Muscle of leg (tissue), 3 donors: ENCODE measurements at regions not wholly inside any gene's neighbourhood (a gene's known extent, or its start where the extent isn't known, plus 50 kb on each side); places are given as distances from the start of the nearest gene placed in this dataset.

Source experiments
- DNase-seq: peaks from one replicate; pipeline ENCODE4 v3.0.0; 2013
- H3K27ac ChIP-seq: one replicate; pipeline ENCODE4 v1.5.1; 2013; ENCODE audit warnings: mild to moderate bottlenecking, low read length, control low read depth
- H3K27me3 ChIP-seq: one replicate; pipeline ENCODE4 v1.6.1; 2013; ENCODE audit warnings: low read length; ENCODE audit not compliant: control insufficient read depth, insufficient read depth
- H3K36me3 ChIP-seq: one replicate; pipeline ENCODE4 v1.6.1; 2013; ENCODE audit warnings: low read length; ENCODE audit not compliant: control insufficient read depth, insufficient read depth
- H3K4me1 ChIP-seq: one replicate; pipeline ENCODE4 v1.6.1; 2013; ENCODE audit warnings: low read length; ENCODE audit not compliant: control insufficient read depth, insufficient read depth
- H3K4me3 ChIP-seq: one replicate; pipeline ENCODE4 v1.5.1; 2013; ENCODE audit warnings: low read length, control low read depth
- H3K9me3 ChIP-seq: replicated peaks from 2 replicates; pipeline ENCODE4 v1.6.1; 2013; ENCODE audit warnings: low read depth, low read length; ENCODE audit not compliant: control insufficient read depth
- WGBS: methylation state at CpG from one replicate; pipeline ENCODE4 v1.1.5; 2013; ENCODE audit warnings: missing lambda C conversion rate; ENCODE audit not compliant: insufficient coverage; 5-methylcytosine and 5-hydroxymethylcytosine counted together

DNA sequence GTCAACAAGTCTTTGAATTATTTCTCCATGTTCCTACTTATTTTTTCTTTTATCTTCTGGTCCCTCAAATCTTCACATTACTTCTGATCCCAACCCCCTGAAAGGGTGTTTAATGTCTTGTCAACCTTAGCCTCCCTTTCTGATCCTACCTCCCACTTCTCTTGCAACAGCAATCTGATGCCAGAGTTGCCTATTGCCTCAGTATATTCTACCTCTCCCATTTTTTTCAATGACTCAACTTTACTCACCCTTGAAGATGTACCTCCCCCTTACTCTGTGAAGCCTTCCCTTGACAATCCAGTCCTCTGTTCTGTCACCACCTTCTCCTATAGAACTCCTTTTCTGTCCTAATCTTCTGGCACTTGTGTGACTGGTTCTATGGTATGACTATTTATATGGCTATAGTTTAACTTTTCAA is 99.5 kb upstream of the CD55 start:
- Histone ChIP-seq H3K4me3 (no peak overlapping the region), H3K36me3 (no peaks in the 10 kb centered on the region), H3K9me3 (no peaks in the 10 kb centered on the region), H3K27me3 (no peaks in the 10 kb centered on the region), H3K27ac (no peak overlapping the region), H3K4me1 (peaks cover 5% of the 10 kb centered on the region)
- no peak for DNase-seq

DNA sequence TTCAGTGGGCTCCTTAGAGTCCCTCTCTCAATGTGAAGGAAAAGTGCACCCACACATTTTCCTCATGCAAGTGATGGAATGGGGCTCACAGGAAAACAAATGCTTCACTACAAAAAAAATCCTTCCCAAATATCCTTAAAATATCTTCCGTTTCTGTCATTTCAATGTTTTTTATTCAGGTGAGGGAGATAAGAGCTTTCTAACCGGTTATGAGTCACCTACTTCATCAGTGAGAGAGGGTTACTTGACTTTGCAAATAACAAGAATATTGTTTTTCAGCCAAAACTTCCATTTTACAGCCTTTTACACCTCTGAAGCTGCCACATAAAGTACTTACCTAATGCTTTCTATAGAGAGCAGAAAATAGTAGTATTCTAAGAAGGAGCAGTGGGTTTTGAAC is 98.3 kb upstream of the CD55 start:
- Histone ChIP-seq H3K27ac (no peak overlapping the region), H3K4me1 (peaks cover 5% of the 10 kb centered on the region), H3K27me3 (no peaks in the 10 kb centered on the region), H3K4me3 (no peak overlapping the region), H3K36me3 (no peaks in the 10 kb centered on the region), H3K9me3 (no peaks in the 10 kb centered on the region)
- DNase-seq, result no peak
- no CpG with 5 or more reads among the region's 2 CpGs for WGBS

DNA sequence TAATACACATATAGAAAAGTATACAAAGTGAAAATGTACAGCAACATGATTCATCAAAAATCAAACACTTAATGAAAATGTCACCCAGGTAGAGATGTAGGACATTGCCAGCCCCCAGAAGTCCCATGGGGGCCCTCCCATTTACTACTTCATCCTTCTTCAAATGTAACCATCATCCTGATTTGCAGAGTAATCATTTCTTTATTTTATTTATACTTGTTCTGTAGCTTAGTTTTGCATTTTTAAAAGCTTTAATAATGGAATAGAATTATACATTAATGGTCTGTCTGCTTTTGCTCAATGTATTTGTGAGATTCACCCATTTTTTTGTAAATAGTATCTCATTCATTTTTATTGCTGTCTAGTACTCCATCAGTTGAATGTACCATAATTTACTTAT is 96.8 kb upstream of the CD55 start:
- Histone ChIP-seq H3K36me3 (no peaks in the 10 kb centered on the region), H3K4me3 (no peak overlapping the region), H3K27ac (no peak overlapping the region), H3K27me3 (no peaks in the 10 kb centered on the region), H3K9me3 (no peaks in the 10 kb centered on the region), H3K4me1 (no peaks in the 10 kb centered on the region)
- no peak for DNase-seq

DNA sequence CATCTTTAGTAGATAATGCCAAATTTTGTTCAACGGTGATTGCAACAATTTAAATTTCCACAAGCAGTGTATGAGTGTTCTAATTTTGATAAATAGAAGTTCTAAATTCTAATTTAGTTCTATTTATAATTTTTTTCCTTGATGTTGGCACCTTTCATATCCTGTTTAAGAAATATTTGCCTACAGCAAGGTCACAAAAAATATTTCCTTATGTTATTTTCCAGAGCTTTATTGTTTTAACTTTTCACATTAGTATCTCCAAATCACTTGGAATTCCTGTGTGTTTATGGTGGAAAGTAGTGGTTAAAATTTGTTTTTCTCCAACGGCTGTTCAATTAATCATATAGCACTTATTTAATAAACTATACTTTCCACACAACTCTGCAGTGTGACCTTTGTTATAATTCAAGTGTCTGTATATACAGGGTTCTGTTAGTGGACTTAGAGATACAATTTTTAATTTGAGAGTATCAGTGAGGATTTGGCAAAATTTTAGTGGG is 94.3 kb upstream of the CD55 start:
- no peak overlapping the region for H3K4me3 ChIP-seq
- H3K9me3 ChIP-seq, result no peaks in the 10 kb centered on the region
- WGBS, result no CpG with 5 or more reads among the region's 2 CpGs
- no peaks in the 10 kb centered on the region for H3K4me1 ChIP-seq
- DNase-seq, result no peak
- no peak overlapping the region for H3K27ac ChIP-seq
- H3K36me3 ChIP-seq, result no peaks in the 10 kb centered on the region
- no peaks in the 10 kb centered on the region for H3K27me3 ChIP-seq

DNA sequence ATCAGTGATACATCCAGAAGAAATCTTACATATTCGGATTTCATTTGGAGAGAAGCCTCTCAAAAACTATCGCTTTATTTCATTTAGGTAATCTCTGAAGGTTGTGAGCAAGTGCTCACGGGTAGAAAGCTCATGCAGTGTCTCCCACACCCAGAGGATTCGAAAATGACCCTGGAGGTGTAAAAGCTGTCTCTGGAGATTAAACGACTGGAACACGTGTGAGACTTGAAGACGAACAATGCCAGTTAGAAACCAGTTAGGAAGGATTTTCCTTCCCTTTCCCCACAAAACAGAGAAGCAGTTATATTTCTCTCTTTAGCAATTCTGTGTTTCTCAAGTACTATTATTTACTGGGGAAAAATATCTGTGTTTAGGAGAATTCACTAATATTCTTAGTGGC is 92.5 kb upstream of the CD55 start:
- DNase-seq, result no peak
- Histone ChIP-seq H3K27me3 (no peaks in the 10 kb centered on the region), H3K36me3 (no peaks in the 10 kb centered on the region), H3K4me3 (no peak overlapping the region), H3K9me3 (no peaks in the 10 kb centered on the region), H3K27ac (no peak overlapping the region), H3K4me1 (no peaks in the 10 kb centered on the region)
- WGBS, result 76% methylated on average over 5 of the region's 7 CpGs

DNA sequence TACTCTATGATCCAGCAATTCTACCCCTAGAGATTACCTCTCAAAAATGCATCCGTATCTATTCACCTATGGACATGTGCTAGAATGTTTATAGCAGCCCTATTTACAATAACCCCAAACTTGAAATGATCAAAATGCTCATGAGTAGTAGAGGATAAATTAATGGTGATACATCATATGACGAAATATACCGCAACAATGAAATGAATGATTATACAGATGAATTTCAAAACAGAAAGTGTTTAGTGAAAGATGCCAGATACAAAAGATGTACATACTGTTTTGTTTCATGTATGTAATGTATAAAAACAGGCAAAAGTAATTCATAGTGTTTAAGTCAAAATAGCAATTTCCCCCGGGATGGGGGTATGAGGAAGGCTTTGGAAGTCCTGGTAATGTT is 91.0 kb upstream of the CD55 start:
- Histone ChIP-seq H3K27me3 (no peaks in the 10 kb centered on the region), H3K27ac (no peak overlapping the region), H3K4me1 (no peaks in the 10 kb centered on the region), H3K4me3 (no peak overlapping the region), H3K36me3 (no peaks in the 10 kb centered on the region), H3K9me3 (no peaks in the 10 kb centered on the region)
- 57% methylated on average over 1 of the region's 4 CpGs for WGBS
- no peak for DNase-seq

DNA sequence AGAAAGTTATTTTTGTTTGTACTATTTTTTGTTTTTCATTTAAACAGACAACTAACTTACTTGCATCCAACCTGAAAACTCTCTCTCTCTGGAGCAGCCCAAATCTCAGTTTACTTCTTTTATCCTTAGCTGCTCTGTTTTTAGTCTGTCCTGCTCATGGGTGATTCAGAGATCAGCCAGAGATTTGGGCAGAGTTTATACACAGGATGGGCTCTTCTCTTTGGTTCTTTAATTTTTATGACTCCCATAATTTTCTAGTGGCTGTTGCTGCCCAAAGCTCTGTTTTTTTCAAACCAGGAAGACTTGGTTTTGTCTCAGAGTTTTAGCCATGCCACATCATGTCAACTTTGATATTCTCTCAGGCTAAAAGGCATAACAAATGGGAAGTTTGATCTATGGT is 86.8 kb upstream of the CD55 start:
- H3K27me3 ChIP-seq, result no peaks in the 10 kb centered on the region
- H3K27ac ChIP-seq, result no peak overlapping the region
- no peak for DNase-seq
- no peaks in the 10 kb centered on the region for H3K9me3 ChIP-seq
- no peaks in the 10 kb centered on the region for H3K4me1 ChIP-seq
- no peaks in the 10 kb centered on the region for H3K36me3 ChIP-seq
- no peak overlapping the region for H3K4me3 ChIP-seq

DNA sequence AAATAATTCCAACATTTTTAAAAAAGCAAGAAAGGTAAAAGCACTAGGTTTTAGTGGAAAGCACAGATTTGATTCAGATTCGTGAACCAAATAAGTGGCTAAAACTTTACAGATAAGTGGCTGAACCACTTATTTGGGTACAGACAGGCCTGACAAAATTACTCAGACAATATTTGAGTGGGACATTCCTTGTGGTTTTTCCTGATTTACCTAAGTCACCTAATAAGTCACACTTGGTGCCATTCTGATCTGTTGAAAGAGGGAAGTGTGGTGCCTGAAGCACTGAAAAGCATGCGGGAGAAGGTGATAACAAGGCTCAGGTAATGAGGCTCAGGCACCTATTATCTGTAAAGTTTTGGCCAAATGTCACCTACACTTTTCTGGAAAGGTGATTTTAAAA is 81.6 kb upstream of the CD55 start:
- H3K27me3 ChIP-seq, result no peaks in the 10 kb centered on the region
- WGBS, result no CpG with 5 or more reads among the region's 2 CpGs
- no peak overlapping the region for H3K4me3 ChIP-seq
- no peak overlapping the region for H3K27ac ChIP-seq
- no peaks in the 10 kb centered on the region for H3K36me3 ChIP-seq
- H3K4me1 ChIP-seq, result no peaks in the 10 kb centered on the region
- DNase-seq, result no peak
- H3K9me3 ChIP-seq, result no peaks in the 10 kb centered on the region

DNA sequence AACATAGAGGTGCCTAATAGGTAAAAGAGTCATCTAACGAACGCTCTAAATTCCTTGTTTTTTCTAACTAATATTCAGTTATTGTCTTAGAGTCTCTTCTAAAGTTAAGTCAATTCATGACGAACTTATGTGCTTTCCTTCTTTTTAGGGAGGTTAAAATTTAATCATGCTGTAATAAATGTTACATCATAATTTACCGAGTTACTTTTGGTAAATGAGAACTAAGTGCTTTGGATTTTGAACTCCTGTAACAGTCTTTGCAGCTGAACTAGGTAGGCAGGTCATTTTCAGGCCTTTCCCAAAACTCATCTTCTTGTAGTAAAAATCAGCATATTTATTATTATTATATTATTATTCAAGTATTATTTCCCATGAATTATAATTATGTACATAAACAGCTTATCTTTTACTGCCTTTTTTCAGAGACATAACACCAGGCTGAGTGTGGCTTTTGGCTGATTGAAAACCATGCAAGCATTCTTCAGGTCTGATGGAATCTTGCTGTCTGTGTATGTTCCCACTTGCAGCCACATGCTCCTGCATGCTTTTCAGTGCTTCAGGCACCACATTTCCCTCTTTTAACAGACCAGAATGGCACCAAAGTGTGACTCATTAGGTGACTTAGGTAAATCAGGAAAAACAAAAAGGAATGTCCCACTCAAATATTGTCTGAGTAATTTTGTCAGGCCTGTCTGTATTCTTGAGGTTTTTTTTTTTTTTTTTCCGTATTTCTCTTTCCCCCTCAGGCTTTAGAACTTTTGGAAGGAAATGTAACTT is 81.0 kb upstream of the CD55 start:
- no peak for DNase-seq
- H3K4me1 ChIP-seq, result no peaks in the 10 kb centered on the region
- no CpG with 5 or more reads among the region's 5 CpGs for WGBS
- H3K27ac ChIP-seq, result no peak overlapping the region
- H3K9me3 ChIP-seq, result no peaks in the 10 kb centered on the region
- no peaks in the 10 kb centered on the region for H3K27me3 ChIP-seq
- H3K36me3 ChIP-seq, result no peaks in the 10 kb centered on the region
- H3K4me3 ChIP-seq, result no peak overlapping the region

DNA sequence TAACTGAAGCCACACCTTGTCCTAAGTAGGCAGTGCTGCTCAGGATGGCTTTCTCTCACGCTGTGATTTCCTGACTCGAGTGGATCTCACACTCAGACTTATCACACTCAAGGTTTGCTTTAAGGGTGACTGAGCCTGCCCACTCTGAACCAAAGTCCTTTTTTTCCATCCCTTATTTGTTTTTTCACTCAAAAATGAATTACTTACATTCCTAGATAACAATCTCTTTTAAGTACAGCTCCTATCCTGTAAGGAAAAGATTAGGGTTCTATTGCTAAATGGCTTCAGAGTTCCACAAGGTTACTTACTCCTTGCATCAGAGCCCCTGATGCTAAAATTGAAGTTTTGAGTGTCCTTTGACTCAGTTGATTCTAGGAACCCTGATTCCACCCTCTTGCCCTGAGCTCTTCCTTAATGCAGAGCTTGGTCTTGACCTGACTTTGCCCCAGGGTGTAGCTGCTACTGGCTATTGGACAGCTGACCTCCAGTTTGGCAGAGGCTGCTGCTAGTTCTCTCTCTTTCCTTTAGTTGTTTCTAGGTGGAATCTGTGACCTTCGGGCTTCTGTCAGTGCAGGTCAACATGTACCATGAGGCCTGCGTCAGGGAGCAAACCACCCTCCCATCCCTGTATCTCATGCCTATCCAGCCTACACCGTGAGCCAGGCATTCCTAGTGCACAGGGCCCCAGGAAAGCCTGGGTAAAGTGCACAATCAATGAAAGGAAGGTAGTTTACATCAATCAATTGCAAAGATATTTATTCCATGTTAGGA is 80.1 kb upstream of the CD55 start:
- no peak overlapping the region for H3K4me3 ChIP-seq
- no peaks in the 10 kb centered on the region for H3K36me3 ChIP-seq
- H3K27me3 ChIP-seq, result no peaks in the 10 kb centered on the region
- no peak for DNase-seq
- no peaks in the 10 kb centered on the region for H3K4me1 ChIP-seq
- no peaks in the 10 kb centered on the region for H3K9me3 ChIP-seq
- 65% methylated on average over 2 of the region's 5 CpGs for WGBS
- no peak overlapping the region for H3K27ac ChIP-seq
